Urothelium cell line (cell line): ENCODE measurements at regions not wholly inside any gene's neighbourhood (a gene's known extent, or its start where the extent isn't known, plus 50 kb on each side); places are given as distances from the start of the nearest gene placed in this dataset.
A peak's percentile ranks its signal among the peaks of the same experiment; 100 is the strongest.
"Not testable (repeated sequence)": the region's sequence is repeated elsewhere in the genome, so short reads cannot be mapped to it uniquely, and the experiment has no call there.

Experiments
- DNase-seq: peaks from one replicate; pipeline ENCODE4 v3.0.0; 2011; ENCODE audit warnings: low spot score, mixed read lengths
- FAIRE-seq: peaks from 2 replicates; lab custom pipeline; 2011; peaks lifted over from hg19 to GRCh38; lab: Jason Lieb, UNC

GRCh38 chr1:38760562-38760961 lies 99.0 kb downstream of the RRAGC start:
- DNase-seq (no peak), FAIRE-seq (no peak)

- FAIRE-seq (no peak), DNase-seq (no peak)
Observed at GRCh38 chr1:38758820-38759219, 100.8 kb downstream of the RRAGC start.

- no peak for DNase-seq
Observed at GRCh38 chr1:38746941-38747600, 112.5 kb downstream of the RRAGC start.

GRCh38 chr1:38746402-38746935 lies 113.1 kb downstream of the RRAGC start:
- no peak for FAIRE-seq
- DNase-seq: no peak

More at GRCh38 chr1:38746941-38747600, 112.5 kb downstream of the RRAGC start:
- FAIRE-seq: no peak

- peak; percentile 50 for DNase-seq
- peak; percentile 42 for FAIRE-seq
Observed at GRCh38 chr1:38745476-38746401, 113.8 kb downstream of the RRAGC start.

GRCh38 chr1:38744452-38745350 lies 114.9 kb downstream of the RRAGC start:
- FAIRE-seq (no peak), DNase-seq (no peak)

- FAIRE-seq (no peak), DNase-seq (no peak)
Observed at GRCh38 chr1:38743184-38743583, 116.4 kb downstream of the RRAGC start.

GRCh38 chr1:38741341-38741740 lies 118.2 kb downstream of the RRAGC start:
- DNase-seq: no peak
- FAIRE-seq: no peak

GRCh38 chr1:38740487-38740886 lies 119.1 kb downstream of the RRAGC start:
- FAIRE-seq (no peak), DNase-seq (no peak)

- DNase-seq (no peak), FAIRE-seq (no peak)
Observed at GRCh38 chr1:38738207-38738606, 121.4 kb downstream of the RRAGC start.

GRCh38 chr1:38736399-38736798 lies 123.2 kb downstream of the RRAGC start:
- DNase-seq: no peak
- FAIRE-seq: no peak

GRCh38 chr1:38735651-38736161 lies 123.9 kb downstream of the RRAGC start:
- FAIRE-seq (peak; percentile 46), DNase-seq (peak; percentile 62)

GRCh38 chr1:38733761-38734160 lies 125.8 kb downstream of the RRAGC start:
- FAIRE-seq: no peak
- no peak for DNase-seq

GRCh38 chr1:38730511-38731397 lies 128.8 kb downstream of the RRAGC start:
- FAIRE-seq: no peak
- DNase-seq: no peak

GRCh38 chr1:38728585-38728908 lies 131.0 kb downstream of the RRAGC start:
- no peak for DNase-seq
- FAIRE-seq: no peak

- FAIRE-seq (peak; percentile 46), DNase-seq (peak; percentile 69)
Observed at GRCh38 chr1:38727684-38728584, 131.6 kb downstream of the RRAGC start.

GRCh38 chr1:38725321-38725961 lies 134.1 kb downstream of the RRAGC start:
- not testable (repeated sequence) for DNase-seq, FAIRE-seq
